Right cardiac atrium (tissue), 5 donors: ENCODE measurements at regions not wholly inside any gene's neighbourhood (a gene's known extent, or its start where the extent isn't known, plus 50 kb on each side); places are given as distances from the start of the nearest gene placed in this dataset.

ENCODE experiments used
- ATAC-seq, 2 donors: fragments of 200-7000 bp; cut with Tn5 transposase; one replicate each; pipeline versions ENCODE4 v1.8.0 to v1.9.1; 2020; ENCODE audit warnings: moderate library complexity in 2 of 2, mild to moderate bottlenecking in 1 of 2
- DNase-seq, 3 donors: peaks; one replicate each; pipeline ENCODE4 v3.0.0-alpha.2; 2020
- H3K27ac ChIP-seq: one replicate; pipeline ENCODE4 v1.5.1; 2013; ENCODE audit warnings: mild to moderate bottlenecking, low read length, control low read depth, moderate library complexity
- H3K27me3 ChIP-seq: one replicate; pipeline ENCODE4 v1.6.1; 2013; ENCODE audit not compliant: control insufficient read depth, insufficient read depth
- H3K4me1 ChIP-seq: one replicate; pipeline ENCODE4 v1.6.1; 2013; ENCODE audit warnings: low read length; ENCODE audit not compliant: control insufficient read depth, insufficient read depth
- H3K4me3 ChIP-seq: one replicate; pipeline ENCODE4 v1.5.1; 2013; ENCODE audit warnings: low read length, control low read depth
- H3K9me3 ChIP-seq: one replicate; pipeline ENCODE4 v1.6.1; 2013; ENCODE audit warnings: low read length; ENCODE audit not compliant: control insufficient read depth
- WGBS: extraction: QIAGEN DNeasy Blood & Tissue Kit; methylation state at CpG from one replicate; pipeline ENCODE4 v1.1.7; 2013; 5-methylcytosine and 5-hydroxymethylcytosine counted together
- intact Hi-C, 4 donors: fragments of 100-400 bp; cut with DNase I; formaldehyde crosslinking; loops; one replicate each; pipeline versions ENCODE4 v1.11.0 to v1.14.0; 2022 to 2023
- donor health status: healthy with polysubstance abuse.
- donor health status: DM: no; HTN: yes; CAD: no.
- donor health status: DM: no; HTN: no; CAD: no.
- donor health status: DM: no; HTN: yes; CAD: no; lungs with severe emphysema.
- donor health status: DM: yes; HTN: yes; CAD: no.

DNA sequence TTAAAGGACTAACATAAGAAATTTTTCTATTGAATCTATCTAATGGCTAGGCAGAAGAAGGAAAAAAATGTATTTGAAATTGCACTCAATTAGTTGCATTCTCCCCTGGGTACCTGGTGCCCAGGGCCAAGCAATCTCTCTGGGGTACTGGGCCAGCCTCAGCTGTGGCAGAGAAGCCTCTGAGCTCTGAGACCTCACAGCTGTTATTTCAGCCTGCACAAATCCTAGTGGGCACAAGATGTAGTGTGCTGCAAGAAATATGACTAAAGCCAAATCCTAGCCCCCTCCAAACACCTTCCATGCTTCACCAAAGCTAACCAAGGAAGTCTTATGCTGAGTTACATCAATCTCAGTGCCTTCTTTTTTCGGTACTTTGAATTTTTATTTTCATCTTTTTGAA is 478.4 kb downstream of the STK39 start:
- Histone ChIP-seq H3K4me3 (no peak overlapping the region), H3K27me3 (no peaks in the 10 kb centered on the region), H3K27ac (no peak overlapping the region), H3K4me1 (no peaks in the 10 kb centered on the region), H3K9me3 (no peaks in the 10 kb centered on the region)
- DNase-seq (no peak), ATAC-seq (no peak)
- intact Hi-C loops = no loop called here
- 87% methylated on average over 1 of the region's 1 CpG for WGBS

GRCh38 chr2:167767830-167768229 is 479.6 kb downstream of the STK39 start:
- DNase-seq (no peak), ATAC-seq (no peak)
- Histone ChIP-seq H3K27me3 (no peaks in the 10 kb centered on the region), H3K27ac (no peak overlapping the region), H3K4me3 (no peak overlapping the region), H3K4me1 (no peaks in the 10 kb centered on the region), H3K9me3 (no peaks in the 10 kb centered on the region)
- intact Hi-C loops = no loop called here

DNA sequence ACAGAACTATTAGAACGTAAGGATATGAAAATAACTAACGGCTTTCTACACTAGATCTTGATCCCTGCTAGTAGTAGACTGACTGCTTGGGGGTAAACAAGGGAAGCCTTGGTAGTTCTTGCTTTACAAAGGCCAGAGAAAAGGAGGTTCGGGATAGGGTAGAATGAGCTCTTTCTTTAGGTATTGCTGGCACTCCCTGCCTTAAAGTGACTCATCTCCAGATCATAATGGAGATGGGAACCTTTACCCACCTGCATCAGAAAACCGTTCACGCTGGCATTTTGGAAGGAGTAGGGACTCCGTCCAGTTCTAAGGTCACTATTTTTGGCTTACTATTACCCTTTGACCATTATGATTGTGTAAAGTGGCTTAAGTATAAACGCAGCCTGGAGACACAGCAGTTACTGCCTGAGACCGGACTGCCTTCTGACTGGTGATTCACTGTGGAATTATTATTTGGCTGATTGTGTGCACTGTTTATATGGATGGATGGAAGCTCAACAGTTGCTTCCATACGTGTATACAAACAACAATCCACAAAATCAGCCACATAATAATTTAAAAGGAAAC is 482.5 kb downstream of the STK39 start:
- Histone ChIP-seq H3K9me3 (no peaks in the 10 kb centered on the region), H3K4me1 (no peaks in the 10 kb centered on the region), H3K4me3 (no peak overlapping the region), H3K27ac (no peak overlapping the region), H3K27me3 (no peaks in the 10 kb centered on the region)
- intact Hi-C loops = no loop called here
- 88% methylated on average over 9 of the region's 9 CpGs for WGBS
- ATAC-seq (no peak), DNase-seq (no peak)

DNA sequence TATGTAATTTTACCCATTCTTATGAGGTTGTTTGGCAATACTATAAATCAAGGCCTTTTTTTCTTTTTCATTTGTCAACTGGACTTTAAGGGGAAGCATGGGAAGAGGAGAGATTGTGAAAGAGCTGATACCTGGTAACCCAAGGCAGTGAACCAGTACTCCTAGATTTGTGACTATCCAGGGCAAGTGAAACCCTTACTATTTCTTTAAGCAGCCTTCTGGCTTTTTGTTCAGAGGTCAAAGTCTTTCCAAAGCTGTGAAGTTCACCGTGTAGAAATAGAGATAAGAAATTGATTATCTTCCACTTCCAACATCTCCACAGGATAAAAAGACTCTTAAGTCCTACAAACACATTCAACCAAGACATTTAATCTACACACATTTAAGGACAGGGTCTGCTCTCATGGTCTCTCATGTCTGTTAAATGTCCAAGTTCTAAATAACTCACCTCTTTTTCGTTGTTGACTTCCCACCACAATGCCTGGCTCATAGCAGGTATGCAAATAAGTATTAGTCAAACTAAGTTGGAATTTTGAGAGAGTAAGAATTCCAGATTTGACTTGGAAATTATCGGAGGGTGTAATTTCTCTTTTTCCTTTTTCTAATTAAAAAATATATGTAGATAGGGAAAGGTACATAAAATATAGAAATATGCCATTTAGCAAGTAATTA is 485.8 kb downstream of the STK39 start:
- no peak for ATAC-seq
- DNase-seq = no peak
- H3K9me3 ChIP-seq = no peaks in the 10 kb centered on the region
- H3K4me1 ChIP-seq = no peaks in the 10 kb centered on the region
- intact Hi-C loops = no loop called here
- no peaks in the 10 kb centered on the region for H3K27me3 ChIP-seq
- H3K27ac ChIP-seq = no peak overlapping the region
- no peak overlapping the region for H3K4me3 ChIP-seq
- 58% methylated on average over 3 of the region's 3 CpGs for WGBS

DNA sequence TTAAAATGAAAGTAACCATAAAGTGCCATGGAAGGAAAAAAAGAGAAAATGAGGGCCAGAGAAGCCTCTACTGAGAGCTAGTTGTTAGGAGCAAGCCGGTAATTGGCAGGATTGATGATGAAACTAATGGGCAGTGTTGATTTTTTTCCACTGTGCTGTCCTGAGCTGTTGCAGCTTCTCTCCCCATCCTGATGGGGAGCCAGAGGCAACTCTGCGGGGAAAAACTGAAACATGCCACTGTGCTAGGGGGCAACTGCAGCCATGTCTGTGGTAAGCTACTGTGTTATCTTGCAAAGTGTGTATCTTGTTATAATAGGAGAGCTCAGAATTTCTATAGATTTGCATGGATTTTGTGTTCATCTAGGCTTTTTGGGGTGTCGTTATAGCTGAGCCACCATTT is 487.9 kb downstream of the STK39 start:
- DNase-seq = no peak
- no peaks in the 10 kb centered on the region for H3K4me1 ChIP-seq
- H3K4me3 ChIP-seq = no peak overlapping the region
- no peak for ATAC-seq
- no peaks in the 10 kb centered on the region for H3K27me3 ChIP-seq
- 92% methylated on average over 3 of the region's 3 CpGs for WGBS
- H3K9me3 ChIP-seq = no peaks in the 10 kb centered on the region
- H3K27ac ChIP-seq = no peak overlapping the region
- intact Hi-C loops = no loop called here

- Histone ChIP-seq H3K27me3 (no peaks in the 10 kb centered on the region), H3K27ac (no peak overlapping the region), H3K4me1 (no peaks in the 10 kb centered on the region), H3K4me3 (no peak overlapping the region), H3K9me3 (no peaks in the 10 kb centered on the region)
- intact Hi-C loops = no loop called here
- 84% methylated on average over 6 of the region's 6 CpGs for WGBS
- ATAC-seq (no peak), DNase-seq (no peak)
Observed at GRCh38 chr2:167758292-167758691, 489.1 kb downstream of the STK39 start.

DNA sequence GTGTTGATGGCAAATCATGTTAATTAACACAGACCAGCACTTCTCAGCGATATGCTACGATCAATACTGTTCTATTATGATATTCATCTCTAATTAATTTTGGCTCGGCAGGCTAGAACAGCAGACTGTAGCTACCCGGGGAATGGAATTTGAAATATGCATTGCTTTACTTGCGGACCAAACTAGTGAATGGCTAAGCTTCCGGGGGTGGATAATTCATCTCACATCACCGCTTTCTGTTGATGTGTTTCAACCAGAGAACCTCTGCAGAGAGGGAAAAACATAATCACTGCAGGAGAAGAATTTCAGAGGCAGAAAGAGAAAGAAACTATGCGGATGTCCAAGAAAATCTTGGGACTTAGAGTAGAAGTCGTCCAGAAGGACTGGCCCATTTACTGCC is 490.9 kb downstream of the STK39 start:
- WGBS = 35% methylated on average over 9 of the region's 9 CpGs
- Histone ChIP-seq H3K27me3 (no peaks in the 10 kb centered on the region), H3K27ac (no peak overlapping the region), H3K9me3 (no peaks in the 10 kb centered on the region), H3K4me1 (no peaks in the 10 kb centered on the region), H3K4me3 (no peak overlapping the region)
- DNase-seq = no peak
- intact Hi-C loops = no loop called here
- ATAC-seq = no peak

DNA sequence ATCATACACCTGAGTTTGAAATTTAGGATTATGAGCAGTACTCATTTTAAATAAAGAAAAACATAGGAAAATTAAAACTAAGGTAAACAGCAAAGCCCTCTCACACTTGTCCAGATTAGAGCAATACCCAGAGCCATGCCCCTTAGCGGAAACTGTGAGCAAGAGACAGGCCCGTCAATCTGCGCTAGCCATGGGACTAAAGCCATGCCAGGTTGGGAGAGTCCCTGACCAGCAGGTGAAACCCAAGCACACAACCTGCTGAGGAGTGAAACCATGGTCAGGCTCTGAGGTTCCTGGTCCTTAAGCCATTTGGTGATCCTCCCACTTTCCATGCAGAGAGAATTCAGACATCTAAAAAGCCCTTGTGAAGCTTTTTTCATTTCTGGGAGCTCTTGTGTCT is 494.3 kb downstream of the STK39 start:
- Histone ChIP-seq H3K9me3 (no peaks in the 10 kb centered on the region), H3K27me3 (no peaks in the 10 kb centered on the region), H3K27ac (no peak overlapping the region), H3K4me1 (no peaks in the 10 kb centered on the region), H3K4me3 (no peak overlapping the region)
- intact Hi-C loops = no loop called here
- WGBS = 94% methylated on average over 3 of the region's 3 CpGs
- ATAC-seq (no peak), DNase-seq (no peak)

DNA sequence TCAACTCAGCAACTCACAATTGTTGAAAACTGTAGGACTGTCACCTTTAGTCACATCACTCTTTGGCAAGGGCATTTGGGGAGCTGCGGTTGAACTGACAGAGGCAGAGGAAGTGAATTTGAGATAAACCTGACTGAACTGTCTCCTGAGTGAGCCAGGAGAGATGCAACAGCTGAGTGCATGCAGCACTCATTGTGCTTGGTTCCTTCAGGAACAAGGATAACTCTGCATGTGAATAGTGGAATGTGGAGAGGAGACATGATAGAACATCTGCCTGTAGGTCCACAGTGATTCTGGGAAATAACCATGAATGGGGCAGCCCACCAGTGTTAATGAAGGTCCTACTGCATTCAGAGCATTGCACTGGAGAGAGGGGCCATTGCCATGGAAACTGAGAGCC is 494.7 kb downstream of the STK39 start:
- Histone ChIP-seq H3K27me3 (no peaks in the 10 kb centered on the region), H3K4me1 (no peaks in the 10 kb centered on the region), H3K4me3 (no peak overlapping the region), H3K27ac (no peak overlapping the region), H3K9me3 (no peaks in the 10 kb centered on the region)
- no peak for ATAC-seq
- WGBS = 23% methylated on average over 1 of the region's 1 CpG
- intact Hi-C loops = no loop called here
- no peak for DNase-seq

- 87% methylated on average over 3 of the region's 3 CpGs for WGBS
- no peaks in the 10 kb centered on the region for H3K27me3 ChIP-seq
- ATAC-seq (no peak), DNase-seq (no peak)
- no peaks in the 10 kb centered on the region for H3K9me3 ChIP-seq
- no peak overlapping the region for H3K27ac ChIP-seq
- intact Hi-C loops = no loop called here
- no peaks in the 10 kb centered on the region for H3K4me1 ChIP-seq
- no peak overlapping the region for H3K4me3 ChIP-seq
Observed at GRCh38 chr2:167750675-167751074, 496.7 kb downstream of the STK39 start.

DNA sequence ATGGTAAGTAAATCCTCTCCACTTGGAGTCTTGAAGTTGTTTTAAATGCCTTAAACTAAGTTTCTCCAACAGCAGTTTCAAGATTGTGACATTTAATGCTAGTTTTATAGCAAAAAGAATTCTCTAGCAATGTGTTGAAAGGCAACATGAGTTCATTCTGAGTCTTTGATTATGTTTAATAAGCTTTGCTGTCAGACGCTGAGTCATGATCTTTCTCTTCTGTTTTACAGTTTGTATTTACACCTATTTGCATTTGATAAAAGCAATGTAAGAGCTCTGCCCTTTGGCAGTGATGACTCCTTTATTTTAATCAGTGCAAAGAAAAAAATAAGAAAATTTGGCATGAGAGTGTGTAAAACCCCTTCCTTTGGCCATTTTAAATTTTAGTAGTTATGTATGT is 497.7 kb downstream of the STK39 start:
- ATAC-seq (no peak), DNase-seq (no peak)
- no peaks in the 10 kb centered on the region for H3K9me3 ChIP-seq
- WGBS = 59% methylated on average over 1 of the region's 1 CpG
- H3K27me3 ChIP-seq = no peaks in the 10 kb centered on the region
- intact Hi-C loops = no loop called here
- no peak overlapping the region for H3K4me3 ChIP-seq
- no peaks in the 10 kb centered on the region for H3K4me1 ChIP-seq
- H3K27ac ChIP-seq = no peak overlapping the region

DNA sequence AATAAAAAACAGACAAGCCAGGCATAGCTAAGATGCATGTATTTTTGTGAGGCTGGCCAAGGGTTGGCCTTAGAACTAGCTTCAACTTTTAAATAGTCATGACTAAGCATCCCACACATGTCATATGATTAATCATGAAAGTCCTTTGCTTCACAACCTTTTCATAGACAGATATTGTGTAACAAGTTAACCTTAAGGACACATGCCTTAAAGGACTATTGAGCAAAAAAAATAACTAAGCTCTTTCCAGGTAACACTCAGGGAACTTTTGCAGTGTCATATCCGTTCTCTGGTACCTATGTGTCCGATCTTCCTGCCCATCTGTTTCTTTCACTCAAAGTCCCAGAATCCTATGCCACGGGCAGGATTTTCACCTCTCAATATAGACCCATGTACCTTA is 498.4 kb downstream of the STK39 start:
- Histone ChIP-seq H3K4me1 (no peaks in the 10 kb centered on the region), H3K27me3 (no peaks in the 10 kb centered on the region), H3K4me3 (no peak overlapping the region), H3K27ac (no peak overlapping the region), H3K9me3 (no peaks in the 10 kb centered on the region)
- 91% methylated on average over 3 of the region's 3 CpGs for WGBS
- DNase-seq (no peak), ATAC-seq (no peak)
- intact Hi-C loops = no loop called here
